ENCODE measurements at regions not wholly inside any gene's neighbourhood (a gene's known extent, or its start where the extent isn't known, plus 50 kb on each side); places are given as distances from the start of the nearest gene placed in this dataset.

DNA sequence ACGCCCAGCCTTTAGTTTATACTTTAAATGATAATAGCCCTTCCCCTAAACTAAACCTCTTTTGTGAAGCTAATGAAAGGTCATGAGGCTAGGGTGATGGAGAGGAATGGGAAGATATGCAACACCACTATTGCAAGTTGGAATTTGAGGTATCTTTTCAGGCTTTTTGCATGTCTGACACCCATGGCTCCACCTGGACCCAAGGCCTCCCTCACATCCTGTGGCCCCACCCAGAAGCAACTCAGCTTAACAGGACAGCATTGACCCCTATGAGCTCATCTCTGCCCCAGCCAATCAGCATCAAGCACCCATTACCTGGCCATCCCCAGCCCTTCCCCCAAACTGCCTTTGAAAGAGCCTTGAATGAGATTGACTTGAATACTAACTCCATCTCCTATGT lies 674.2 kb upstream of the NRP1 start:
- H2AK5ac ChIP-seq (ENCODE audit: insufficient read length, low read length): no peak overlapping the region
- no peak overlapping the region for H3K18ac ChIP-seq (ENCODE audit: insufficient read length, low read depth, low read length)
- H4K91ac ChIP-seq (ENCODE audit: insufficient read length, low read depth, low read length): no peak overlapping the region
- H3K27me3 ChIP-seq (ENCODE audit: insufficient read depth, low read length): no peaks in the 10 kb centered on the region
- WGBS (ENCODE audit: extremely low coverage, insufficient read length, low lambda C conversion rate): no CpG with 5 or more reads among the region's 1 CpG
- H4K8ac ChIP-seq (replicated peaks; ENCODE audit: insufficient read length, low read depth, low read length): no peak overlapping the region
- no peaks in the 10 kb centered on the region for H4K20me1 ChIP-seq (ENCODE audit: control insufficient read depth, insufficient read depth, insufficient read length)
- H2BK5ac ChIP-seq (ENCODE audit: insufficient read length, low read length): no peak overlapping the region
- H3K4ac ChIP-seq (ENCODE audit: low read depth, low read length): no peak overlapping the region
- Mint-ChIP-seq H3K4me1 (peaks cover 10 to 16% of the 10 kb centered on the region in 2 experiments), H3K27me3 (ENCODE audit: low read depth) (peaks cover 6% of the 10 kb centered on the region; the same call in 1 of the 2 replicates), H3K36me3 (ENCODE audit: insufficient read depth in 1 of 3, low read depth in 3 of 3) (peaks cover 0 to 4% (median 2%) of the 10 kb centered on the region in 3 experiments; a peak in 5 of 7 replicates), H3K4me3 (no peak overlapping the region), H3K27ac (peak overlapping the region in 1 of 3 experiments; percentile 71; a peak in 2 of 7 replicates), H3K9me3 (peaks cover 7 to 20% of the 10 kb centered on the region in 2 experiments; a peak in 4 of 5 replicates)
- no peak overlapping the region for H2AFZ ChIP-seq (ENCODE audit: low read length)
- TF ChIP-seq CTCF (conservative IDR thresholded peaks at IDR 0.05): no peak
- no peak overlapping the region for H3K9ac ChIP-seq (ENCODE audit: extremely low read depth, insufficient read length, low read length)
- peak; percentile 83 for DNase-seq
- H3K4me1 ChIP-seq (ENCODE audit: insufficient read depth, low read length): no peaks in the 10 kb centered on the region
- no peak overlapping the region for H2BK12ac ChIP-seq (ENCODE audit: insufficient read length, low read depth, low read length)
- H4K5ac ChIP-seq (ENCODE audit: insufficient read length, low read depth, low read length): no peak overlapping the region
- no peaks in the 10 kb centered on the region for H3K79me2 ChIP-seq (ENCODE audit: insufficient read depth, low read length)
- peak overlapping the region; percentile 7 for H3K4me2 ChIP-seq (ENCODE audit: insufficient read depth, insufficient read length, low read length)
- H2BK15ac ChIP-seq (ENCODE audit: low read depth, low read length): no peak overlapping the region
- H3K23ac ChIP-seq (ENCODE audit: insufficient read length, low read depth, low read length): no peak overlapping the region
- H3K9me3 ChIP-seq (ENCODE audit: control insufficient read depth, low read depth, low read length): no peaks in the 10 kb centered on the region
- H3K14ac ChIP-seq (ENCODE audit: insufficient read depth, low read length): no peak overlapping the region
- H2BK120ac ChIP-seq (ENCODE audit: low read depth, low read length, poor library complexity, severe bottlenecking): no peak overlapping the region
- no peak overlapping the region for H3T11ph ChIP-seq (ENCODE audit: low read length)
- no peak overlapping the region for H2BK20ac ChIP-seq (ENCODE audit: low read depth, low read length, poor library complexity, severe bottlenecking)
- H3K56ac ChIP-seq (ENCODE audit: insufficient read length, low read depth, low read length): no peak overlapping the region
- H3K23me2 ChIP-seq (ENCODE audit: insufficient read length, low read depth, low read length, poor library complexity, severe bottlenecking): no peaks in the 10 kb centered on the region
- no peaks in the 10 kb centered on the region for H3K79me1 ChIP-seq (ENCODE audit: insufficient read depth, low read depth, low read length, poor library complexity, severe bottlenecking)
- H3K27ac ChIP-seq (ENCODE audit: insufficient read length, low read depth, low read length): no peak overlapping the region

Measured in H9 (cell line).